K562 (cell line): ENCODE measurements at regions not wholly inside any gene's neighbourhood (a gene's known extent, or its start where the extent isn't known, plus 50 kb on each side); places are given as distances from the start of the nearest gene placed in this dataset.

Source experiments
- ATAC-seq: fragments of 200-7000 bp; cut with Tn5 transposase; 3 replicates; pipeline ENCODE4 v1.9.1; 2020; ENCODE audit warnings: moderate library complexity
- BruUV-seq: library from RNA; stranded (reverse); fragments of 400-500 nt; replicated peaks from 2 replicates; lab custom pipeline; 2021; lab: Mats Ljungman, UMichigan
- CTCF ChIA-PET: fragments of 300-600 bp; formaldehyde crosslinking; extraction: SDS; loops from one replicate; lab custom pipeline; 2021; ENCODE audit warnings: low intra/inter-chr PET ratio; lab: Yijun Ruan, JAX
- POLR2A ChIA-PET: fragments of 300-600, 350-650 bp; sonication (Branson Sonifier 250); formaldehyde crosslinking; extraction: SDS; loops from one replicate; lab custom pipeline; 2021; ENCODE audit warnings: antibody characterized with exemption, inconsistent platforms; lab: Yijun Ruan, JAX
- DNase-seq, 4 experiments: peaks; one replicate each; pipeline versions ENCODE4 v3.0.0 to v3.0.0-alpha.2; 2011 to 2018; ENCODE audit warnings: low spot score in 3 of 4, mixed read lengths in 3 of 4; ENCODE audit errors: extremely low read depth in 1 of 4
- FAIRE-seq: peaks from 2 replicates; lab custom pipeline; 2011; peaks lifted over from hg19 to GRCh38; lab: Jason Lieb, UNC
- H2AFZ ChIP-seq: 2 replicates; pipeline ENCODE4 v1.6.0; 2011; ENCODE audit warnings: low read depth, low read length, control low read depth, inconsistent platforms
- H3K27ac ChIP-seq: fragments of 200-600 bp; 3 replicates; pipeline ENCODE4 v1.8.0; 2011; ENCODE audit warnings: low read depth, mild to moderate bottlenecking, control low read depth, inconsistent platforms, low read length, moderate library complexity, mixed read lengths; ENCODE audit errors: extremely low read depth
- H3K27me3 ChIP-seq, 2 experiments: fragments of 300-600 bp in 1 of 2; 2 replicates in 1 of 2; 3 replicates in 1 of 2; pipeline versions ENCODE4 v1.6.0 to v1.8.0; 2011; ENCODE audit warnings: inconsistent platforms in 2 of 2, low read length in 2 of 2, mild to moderate bottlenecking in 1 of 2, mixed read lengths in 1 of 2, moderate library complexity in 1 of 2; ENCODE audit not compliant: control insufficient read depth in 2 of 2, insufficient read depth in 2 of 2
- H3K36me3 ChIP-seq: fragments of 300-600 bp; 3 replicates; pipeline ENCODE4 v1.8.0; 2011; ENCODE audit warnings: mild to moderate bottlenecking, low read length, inconsistent platforms; ENCODE audit not compliant: control insufficient read depth, insufficient read depth
- H3K4me1 ChIP-seq, 2 experiments: fragments of 200-600 bp in 1 of 2; replicated peaks in 1 of 2; 2 replicates in 1 of 2; 3 replicates in 1 of 2; pipeline versions ENCODE4 v1.5.1 to v1.8.0; 2011; ENCODE audit warnings: inconsistent platforms in 2 of 2, low read length in 2 of 2, mild to moderate bottlenecking in 1 of 2, mixed read lengths in 1 of 2, moderate library complexity in 1 of 2; ENCODE audit not compliant: control insufficient read depth in 2 of 2, insufficient read depth in 2 of 2
- H3K4me2 ChIP-seq: 2 replicates; pipeline ENCODE4 v1.6.1; 2011; ENCODE audit warnings: low read length, control low read depth, inconsistent platforms, mixed read lengths; ENCODE audit not compliant: insufficient read depth
- H3K4me3 ChIP-seq: fragments of 200-600 bp; sonication (generic), shearing (Covaris generic); 2 replicates; pipeline ENCODE4 v1.5.1; 2016; ENCODE audit warnings: control low read depth, inconsistent platforms
- H3K79me2 ChIP-seq: fragments of 200-600 bp; 3 replicates; pipeline ENCODE4 v1.8.0; 2011; ENCODE audit warnings: low read length, inconsistent platforms; ENCODE audit not compliant: control insufficient read depth, insufficient read depth
- H3K9ac ChIP-seq, 2 experiments: 2 replicates each; pipeline versions ENCODE4 v1.6.0 to v1.6.1; 2011; ENCODE audit warnings: low read depth in 2 of 2, low read length in 2 of 2, control low read depth in 1 of 2, inconsistent platforms in 1 of 2, mild to moderate bottlenecking in 1 of 2, mixed read lengths in 1 of 2; ENCODE audit not compliant: insufficient read depth in 1 of 2
- H3K9me1 ChIP-seq: one replicate; pipeline ENCODE4 v1.6.0; 2011; ENCODE audit warnings: inconsistent platforms, mild to moderate bottlenecking, low read length, moderate library complexity; ENCODE audit not compliant: control insufficient read depth, insufficient read depth
- H3K9me3 ChIP-seq: replicated peaks from 2 replicates; pipeline ENCODE4 v1.5.1; 2011; ENCODE audit warnings: low read depth, low read length, inconsistent platforms; ENCODE audit not compliant: control insufficient read depth, insufficient read depth
- H4K20me1 ChIP-seq: replicated peaks from 2 replicates; pipeline ENCODE4 v1.6.1; 2011; ENCODE audit warnings: low read length, inconsistent platforms, mixed read lengths; ENCODE audit not compliant: control insufficient read depth, insufficient read depth
- CBFA2T3 ChIP-seq: fragments of 450-650 bp; IDR thresholded peaks from 2 replicates; pipeline ENCODE4 v1.6.1; 2017
- DMBX1 ChIP-seq: fragments of 250-450 bp; sonication (Bioruptor Pico); IDR thresholded peaks from 2 replicates; pipeline ENCODE4 v1.8.0; 2022; ENCODE audit warnings: inconsistent platforms, mild to moderate bottlenecking, moderate library complexity, borderline replicate concordance
- DPF2 ChIP-seq: fragments of 450-650 bp; IDR thresholded peaks from 2 replicates; pipeline ENCODE4 v1.6.1; 2016
- FOXP4 ChIP-seq: sonication (generic); formaldehyde crosslinking; IDR thresholded peaks from 2 replicates; pipeline ENCODE4 v1.8.0; 2022; ENCODE audit warnings: mild to moderate bottlenecking, missing genetic modification reagents, borderline replicate concordance
- MNT ChIP-seq, 2 experiments: fragments of 450-650 bp; conservative IDR thresholded peaks; 2 replicates each; pipeline ENCODE4 v1.6.1; 2017; ENCODE audit warnings: mild to moderate bottlenecking in 2 of 2, moderate library complexity in 2 of 2
- MTF1 ChIP-seq: fragments of 250-450 bp; sonication (Bioruptor Pico); IDR thresholded peaks from 2 replicates; pipeline ENCODE4 v1.9.0; 2021; ENCODE audit warnings: moderate library complexity, mild to moderate bottlenecking, inconsistent platforms, borderline replicate concordance
- NBN ChIP-seq: fragments of 450-650 bp; IDR thresholded peaks from 2 replicates; pipeline ENCODE4 v1.6.1; 2016; ENCODE audit warnings: low read depth, mild to moderate bottlenecking
- NCOR1 ChIP-seq: fragments of 450-650 bp; IDR thresholded peaks from 2 replicates; pipeline ENCODE4 v1.6.1; 2016; ENCODE audit warnings: mild to moderate bottlenecking, moderate library complexity
- POLR2AphosphoS5 ChIP-seq: IDR thresholded peaks from 2 replicates; pipeline ENCODE4 v1.6.1; 2011; ENCODE audit warnings: mild to moderate bottlenecking, low read depth, low read length, moderate library complexity; ENCODE audit not compliant: control insufficient read depth, insufficient read depth
- RAD21 ChIP-seq, 2 experiments: fragments of 250-450 bp in 1 of 2; fragments of 450-650 bp in 1 of 2; sonication (Bioruptor Pico) in 1 of 2; formaldehyde crosslinking in 1 of 2; IDR thresholded peaks in 1 of 2; conservative IDR thresholded peaks in 1 of 2; 2 replicates each; pipeline versions ENCODE4 v1.4.0 to v1.8.0; 2020 to 2022; ENCODE audit warnings: mild to moderate bottlenecking in 2 of 2, moderate library complexity in 1 of 2
- RB1 ChIP-seq: fragments of 450-650 bp; IDR thresholded peaks from 2 replicates; pipeline ENCODE4 v1.6.1; 2017; ENCODE audit warnings: low read depth, mild to moderate bottlenecking
- RBM14 ChIP-seq: fragments of 200-400 bp; formaldehyde crosslinking; IDR thresholded peaks from 2 replicates; pipeline ENCODE4 v1.6.1; 2018; ENCODE audit warnings: low read depth, mild to moderate bottlenecking, low read length, moderate library complexity, borderline replicate concordance; ENCODE audit not compliant: insufficient read depth
- SRSF1 ChIP-seq: fragments of 200-400 bp; formaldehyde crosslinking; IDR thresholded peaks from 2 replicates; pipeline ENCODE4 v1.6.1; 2017; ENCODE audit warnings: mild to moderate bottlenecking, low read depth, low read length, moderate library complexity
- TARDBP ChIP-seq: fragments of 450-650 bp; IDR thresholded peaks from 2 replicates; pipeline ENCODE4 v1.6.1; 2016
- ZKSCAN8 ChIP-seq: fragments of 200-800 bp; sonication (Bioruptor generic); IDR thresholded peaks from 2 replicates; pipeline ENCODE4 v1.6.1; 2016; ENCODE audit warnings: missing genetic modification characterization, missing compliant biosample characterization
- ZNF57 ChIP-seq: fragments of 450-650 bp; formaldehyde crosslinking; IDR thresholded peaks from 2 replicates; pipeline ENCODE4 v1.4.0; 2020; ENCODE audit warnings: mild to moderate bottlenecking, moderate library complexity
- WGBS: fragments of 100-300 bp; shearing (Covaris generic); methylation state at CpG from one replicate; pipeline ENCODE4 v1.1.6; 2016; ENCODE audit warnings: low coverage, mixed read lengths; ENCODE audit not compliant: insufficient coverage; ENCODE audit errors: missing lambda C conversion rate; 5-methylcytosine and 5-hydroxymethylcytosine counted together
- in situ Hi-C: fragments of 300-500 bp; cut with MboI; formaldehyde crosslinking; loops from 4 replicates; pipeline ENCODE4 v1.15.0; 2018; ENCODE audit warnings: inconsistent platforms, mixed read lengths
- intact Hi-C: fragments of 100-400 bp; cut with micrococcal nuclease; formaldehyde crosslinking; loops from 2 replicates; pipeline ENCODE4 v1.14.2; 2022

GRCh38 chr13:79775830-79776229, 294.9 kb downstream of the NDFIP2 start:
- H3K9ac ChIP-seq: no peak overlapping the region
- ChIA-PET POLR2A (no interaction called here), CTCF (no interaction called here)
- no peak for TF ChIP-seq MNT (conservative IDR thresholded peaks at IDR 0.05)
- no peak for TF ChIP-seq ZNF57 (CRISPR knock-in tag)
- TF ChIP-seq RBM14: no peak
- no peak for TF ChIP-seq CBFA2T3
- TF ChIP-seq FOXP4 (CRISPR knock-in tag): no peak
- no peak for TF ChIP-seq TARDBP
- TF ChIP-seq RAD21 (CRISPR knock-in tag; conservative IDR thresholded peaks at IDR 0.05 in 1 of 2, IDR thresholded peaks at IDR 0.05 in 1 of 2): no peak
- no peak for TF ChIP-seq DMBX1 (CRISPR knock-in tag)
- TF ChIP-seq RB1: no peak
- TF ChIP-seq SRSF1: no peak
- TF ChIP-seq MTF1 (CRISPR knock-in tag): no peak
- no peak for TF ChIP-seq POLR2AphosphoS5
- no peak for TF ChIP-seq NCOR1
- TF ChIP-seq DPF2: no peak
- TF ChIP-seq NBN: no peak
- TF ChIP-seq ZKSCAN8 (CRISPR knock-in tag): no peak
- H3K27me3 ChIP-seq: no peaks in the 10 kb centered on the region
- H3K9me1 ChIP-seq: no peaks in the 10 kb centered on the region
- no peaks in the 10 kb centered on the region; the same call in 1 of the 2 replicates for H3K9me3 ChIP-seq
- no peaks in the 10 kb centered on the region for H3K79me2 ChIP-seq
- no peak overlapping the region for H2AFZ ChIP-seq
- H3K4me1 ChIP-seq: no peaks in the 10 kb centered on the region
- no peak for ATAC-seq
- H3K4me3 ChIP-seq: no peak overlapping the region
- no peak for FAIRE-seq
- no peak overlapping the region for H3K27ac ChIP-seq
- DNase-seq: peak in 1 of 4 experiments; percentile 2
- BruUV-seq: no TSS peak
- in situ Hi-C loops (no loop called here), intact Hi-C loops (no loop called here)
- 7% methylated on average over 1 of the region's 1 CpG for WGBS
- no peaks in the 10 kb centered on the region for H4K20me1 ChIP-seq
- H3K4me2 ChIP-seq: no peak overlapping the region
- H3K36me3 ChIP-seq: no peaks in the 10 kb centered on the region
